HG03280 (cell line): ENCODE measurements at regions not wholly inside any gene's neighbourhood (a gene's known extent, or its start where the extent isn't known, plus 50 kb on each side); places are given as distances from the start of the nearest gene placed in this dataset.
"Not testable (repeated sequence)": the region's sequence is repeated elsewhere in the genome, so short reads cannot be mapped to it uniquely, and the experiment has no call there.

ENCODE experiments used
- ATAC-seq: cut with Tn5 transposase; IDR thresholded peaks from one replicate; pipeline ENCODE4 v1.9.1; 2021; ENCODE audit warnings: mild to moderate bottlenecking, moderate library complexity; ENCODE audit not compliant: unreplicated experiment

GRCh38 chr1:72462186-72462905 is 180.0 kb upstream of the NEGR1 start:
- ATAC-seq: no peak

GRCh38 chr1:72442262-72442661 is 159.9 kb upstream of the NEGR1 start:
- no peak for ATAC-seq

GRCh38 chr1:72439036-72439435 is 156.7 kb upstream of the NEGR1 start:
- no peak for ATAC-seq

- ATAC-seq: no peak
These were observed 155.9 kb upstream of the NEGR1 start for GRCh38 chr1:72438270-72438669.

GRCh38 chr1:72435025-72435424 is 152.7 kb upstream of the NEGR1 start:
- no peak for ATAC-seq

GRCh38 chr1:72434070-72434469 is 151.7 kb upstream of the NEGR1 start:
- no peak for ATAC-seq

- peak; percentile 46 for ATAC-seq
These were observed 151.3 kb upstream of the NEGR1 start for GRCh38 chr1:72433591-72433990.

- no peak for ATAC-seq
These were observed 150.4 kb upstream of the NEGR1 start for GRCh38 chr1:72432645-72433267.

- no peak for ATAC-seq
These were observed 149.5 kb upstream of the NEGR1 start for GRCh38 chr1:72431810-72432209.

- not testable (repeated sequence) for ATAC-seq
These were observed 145.9 kb upstream of the NEGR1 start for GRCh38 chr1:72428276-72428675.

GRCh38 chr1:72419229-72419628 is 136.9 kb upstream of the NEGR1 start:
- ATAC-seq: no peak

- ATAC-seq: no peak
These were observed 129.9 kb upstream of the NEGR1 start for GRCh38 chr1:72412286-72412685.

- ATAC-seq: no peak
These were observed 117.5 kb upstream of the NEGR1 start for GRCh38 chr1:72399807-72400206.

GRCh38 chr1:72397786-72398185 is 115.4 kb upstream of the NEGR1 start:
- ATAC-seq: no peak

GRCh38 chr1:72394457-72394856 is 112.1 kb upstream of the NEGR1 start:
- no peak for ATAC-seq

GRCh38 chr1:72379072-72379471 is 96.7 kb upstream of the NEGR1 start:
- ATAC-seq: no peak

GRCh38 chr1:72375226-72375625 is 92.9 kb upstream of the NEGR1 start:
- ATAC-seq: no peak

- ATAC-seq: no peak
These were observed 89.1 kb upstream of the NEGR1 start for GRCh38 chr1:72371259-72372035.

GRCh38 chr1:72370836-72371235 is 88.5 kb upstream of the NEGR1 start:
- ATAC-seq: not testable (repeated sequence)

- no peak for ATAC-seq
These were observed 86.9 kb upstream of the NEGR1 start for GRCh38 chr1:72369069-72369757.

GRCh38 chr1:72366466-72366865 is 84.1 kb upstream of the NEGR1 start:
- no peak for ATAC-seq
